GM18517 (cell line): ENCODE measurements at regions not wholly inside any gene's neighbourhood (a gene's known extent, or its start where the extent isn't known, plus 50 kb on each side); places are given as distances from the start of the nearest gene placed in this dataset.
"Not testable (repeated sequence)": the region's sequence is repeated elsewhere in the genome, so short reads cannot be mapped to it uniquely, and the experiment has no call there.

ENCODE experiments used
- ATAC-seq: cut with Tn5 transposase; IDR thresholded peaks from one replicate; pipeline ENCODE4 v1.9.1; 2021; ENCODE audit warnings: mild to moderate bottlenecking, moderate library complexity; ENCODE audit not compliant: unreplicated experiment

GRCh38 chr17:63019138-63019873 lies 53.3 kb downstream of the TANC2 start:
- no peak for ATAC-seq

- ATAC-seq, result no peak
These were observed 56.5 kb downstream of the TANC2 start for GRCh38 chr17:63022567-63022966.

DNA sequence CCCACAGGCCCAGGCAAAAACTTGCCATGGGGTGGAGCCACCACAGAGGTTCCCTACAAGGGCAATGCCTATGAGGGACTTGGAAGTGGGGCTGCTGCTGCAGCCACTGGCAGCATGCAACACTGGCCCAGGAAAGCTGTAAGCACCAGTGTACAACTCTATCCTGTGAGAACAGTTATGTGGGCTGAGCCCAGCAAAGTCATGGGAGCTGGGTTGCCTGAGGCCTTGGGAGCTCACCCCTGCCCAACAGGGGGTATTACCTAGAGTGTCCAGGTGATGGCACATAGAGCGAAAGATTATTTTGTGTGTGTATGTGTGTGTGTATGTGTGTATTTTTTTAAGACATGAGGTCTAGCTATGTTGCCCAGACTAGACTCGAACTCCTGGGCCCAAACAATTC lies 57.0 kb downstream of the TANC2 start:
- no peak for ATAC-seq

GRCh38 chr17:63024201-63024600 lies 58.2 kb downstream of the TANC2 start:
- no peak for ATAC-seq

DNA sequence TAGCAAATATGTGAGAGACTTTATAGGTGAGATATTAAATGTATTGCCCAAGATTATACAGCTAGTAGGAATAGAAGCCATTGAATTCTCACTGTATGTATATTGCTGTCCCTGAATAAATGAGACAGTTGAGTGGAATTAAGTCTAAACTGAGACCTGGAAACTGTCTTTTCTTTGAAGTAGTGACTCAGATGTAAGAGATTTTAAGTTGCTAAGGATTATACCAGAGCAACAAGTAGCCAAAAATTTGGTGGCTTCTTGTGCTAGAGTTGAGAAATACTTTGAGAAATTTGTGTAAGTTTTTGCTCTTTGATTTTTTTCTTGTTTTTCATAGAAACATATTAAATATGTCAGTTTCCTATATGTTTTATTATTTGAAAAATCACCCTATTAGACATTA lies 58.7 kb downstream of the TANC2 start:
- no peak for ATAC-seq

DNA sequence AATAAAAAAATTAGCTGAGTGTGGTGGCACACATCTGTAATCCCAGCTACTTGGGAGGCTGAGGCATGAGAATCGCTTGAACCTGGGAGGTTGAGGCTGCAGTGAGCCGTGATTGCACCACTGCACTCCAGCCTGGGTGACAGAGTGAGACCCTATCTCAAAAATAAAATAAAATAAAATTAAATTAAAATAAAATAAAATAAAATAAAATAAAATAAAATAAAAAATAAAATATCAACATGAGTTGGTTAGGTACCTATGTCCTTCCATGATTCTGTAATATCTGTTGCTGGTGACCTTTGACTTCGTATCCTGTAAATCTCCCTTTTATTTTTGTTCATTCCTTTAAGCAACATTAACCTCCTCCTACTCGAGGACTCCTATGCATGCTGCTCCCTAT lies 59.6 kb downstream of the TANC2 start:
- ATAC-seq, result not testable (repeated sequence)

DNA sequence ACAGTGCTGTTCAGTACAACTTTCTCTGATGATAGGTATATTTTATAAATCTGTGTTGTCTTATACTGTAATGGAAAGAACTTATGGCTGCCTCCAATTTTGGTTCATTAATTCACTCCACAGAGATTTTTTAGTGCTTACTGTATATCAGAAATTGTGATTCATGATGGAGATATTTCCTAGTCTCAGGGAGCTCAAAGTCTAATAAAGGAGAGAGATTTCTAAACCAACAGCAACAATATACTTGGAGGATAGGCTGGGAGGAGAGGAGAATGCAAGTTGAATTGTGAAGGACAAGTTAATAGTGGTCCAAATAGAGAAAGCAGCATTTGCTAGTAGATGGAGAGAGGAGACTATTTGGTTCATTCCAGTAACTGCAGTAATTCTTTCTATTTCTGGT lies 63.5 kb downstream of the TANC2 start:
- ATAC-seq, result no peak

DNA sequence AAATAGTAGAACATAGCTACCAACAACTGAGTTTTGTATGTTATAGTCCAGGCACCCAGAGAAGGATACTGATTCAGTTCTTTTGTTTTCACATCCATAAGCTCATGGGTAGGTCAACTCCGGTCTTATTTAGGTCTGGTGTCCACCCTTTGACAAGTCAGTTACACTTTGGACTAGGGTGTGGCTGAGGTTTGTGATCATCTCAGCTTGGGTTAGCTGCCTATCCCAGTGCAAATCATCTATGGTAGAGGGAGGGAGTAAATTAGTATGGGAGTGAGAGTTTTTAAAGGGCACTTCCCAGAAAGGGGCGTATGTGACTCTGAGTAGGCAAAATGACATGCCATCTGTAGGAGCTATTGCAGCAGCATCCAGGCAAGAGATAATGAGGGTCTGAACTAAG lies 66.1 kb downstream of the TANC2 start:
- no peak for ATAC-seq

- no peak for ATAC-seq
These were observed 67.1 kb downstream of the TANC2 start for GRCh38 chr17:63033142-63033541.

DNA sequence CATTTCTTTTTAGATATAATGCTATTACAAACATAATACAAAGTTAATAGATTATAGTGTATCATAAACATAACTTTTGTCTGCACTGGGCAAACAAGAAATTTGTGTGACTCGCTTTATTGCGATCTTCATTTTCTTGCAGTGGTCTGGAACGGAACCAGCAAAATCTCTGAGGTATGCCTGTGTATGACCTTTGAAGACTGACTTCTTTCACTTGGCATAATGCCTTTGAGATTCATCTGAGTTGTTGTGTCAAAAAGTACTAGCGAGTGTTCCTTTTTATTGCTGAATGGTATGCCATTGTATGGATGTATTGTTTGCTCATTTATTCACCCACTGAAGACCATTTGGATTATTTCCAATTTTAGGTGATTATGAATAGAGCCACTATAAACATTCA lies 69.2 kb downstream of the TANC2 start:
- ATAC-seq, result no peak

GRCh38 chr17:63035695-63036094 lies 69.7 kb downstream of the TANC2 start:
- ATAC-seq, result no peak

DNA sequence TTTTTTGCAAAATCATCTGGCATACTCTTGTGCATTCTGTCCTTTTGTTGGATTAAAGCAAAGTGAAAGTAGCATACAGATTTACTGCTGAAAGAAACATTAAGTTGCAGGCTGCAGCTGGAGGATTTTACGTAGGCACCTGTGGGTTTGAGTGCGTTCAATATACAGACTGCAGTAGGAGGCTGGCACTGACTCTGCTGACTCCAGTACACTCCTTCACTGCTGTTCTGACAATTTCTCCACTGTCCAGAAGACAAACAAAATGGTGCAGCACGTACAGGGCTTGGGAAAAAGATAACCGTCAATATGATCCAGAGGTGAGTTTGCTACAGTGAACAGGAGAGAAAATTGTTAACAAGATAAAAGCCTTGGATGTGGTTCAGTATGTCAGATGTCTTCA lies 73.3 kb downstream of the TANC2 start:
- no peak for ATAC-seq

DNA sequence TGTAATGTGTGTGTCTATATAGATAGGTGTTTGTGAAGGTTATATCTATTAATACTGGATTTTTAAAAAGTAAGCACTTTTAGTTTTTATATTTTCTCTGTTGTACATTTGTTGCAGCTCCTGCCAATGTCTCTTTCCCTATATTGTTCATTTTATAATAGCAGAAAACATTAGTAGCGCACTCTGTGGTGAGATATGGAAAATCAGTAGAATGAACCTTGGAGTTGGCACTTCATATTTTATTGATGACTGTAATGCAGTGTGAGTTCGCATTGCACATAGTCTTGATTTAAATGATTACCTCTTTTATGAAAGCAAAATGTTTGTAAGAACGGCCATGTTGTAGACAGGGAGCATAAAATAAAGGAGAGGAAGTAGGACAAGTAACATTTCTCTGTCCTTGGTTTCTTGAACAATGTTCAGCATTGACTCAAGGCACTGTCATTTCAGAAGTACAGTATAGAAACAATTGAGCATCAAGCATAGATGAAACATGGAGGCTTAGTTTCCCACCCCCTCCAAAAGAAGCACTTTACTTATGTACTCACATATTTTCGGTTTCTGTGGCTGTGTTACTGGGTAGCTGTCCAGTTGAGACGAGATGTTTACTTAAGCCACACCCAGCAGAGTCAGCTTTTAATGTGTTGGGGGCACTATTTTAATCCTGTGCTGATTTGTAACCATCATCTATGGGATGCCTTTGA lies 74.0 kb downstream of the TANC2 start:
- ATAC-seq, result no peak

- no peak for ATAC-seq
These were observed 74.8 kb downstream of the TANC2 start for GRCh38 chr17:63040816-63041215.

- ATAC-seq, result no peak
These were observed 75.2 kb downstream of the TANC2 start for GRCh38 chr17:63041251-63041650.

GRCh38 chr17:63041722-63042121 lies 75.7 kb downstream of the TANC2 start:
- ATAC-seq, result no peak

GRCh38 chr17:63042256-63042812 lies 76.3 kb downstream of the TANC2 start:
- ATAC-seq, result no peak

DNA sequence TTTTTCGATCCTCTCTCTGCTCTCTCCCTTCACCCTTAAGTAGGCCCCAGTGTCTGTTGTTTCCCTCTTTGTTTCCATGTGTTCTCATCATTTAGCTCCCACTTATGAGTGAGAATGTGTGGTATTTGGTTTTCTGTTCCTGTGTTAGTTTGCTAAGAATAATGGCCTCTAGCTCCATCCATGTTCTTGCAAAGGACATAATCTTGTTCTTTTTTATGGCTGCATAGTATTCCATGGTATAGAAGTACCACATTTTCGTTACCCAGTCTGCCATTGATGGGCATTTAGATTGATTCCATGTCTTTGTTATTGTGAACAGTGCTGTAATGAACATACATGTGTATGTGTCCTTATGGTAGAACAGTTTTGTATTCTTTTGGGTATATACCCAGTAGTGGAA lies 91.5 kb downstream of the TANC2 start:
- not testable (repeated sequence) for ATAC-seq

GRCh38 chr17:63066158-63066813 lies 100.3 kb downstream of the TANC2 start:
- ATAC-seq, result no peak

GRCh38 chr17:63069245-63069644 lies 103.2 kb downstream of the TANC2 start:
- ATAC-seq, result no peak

DNA sequence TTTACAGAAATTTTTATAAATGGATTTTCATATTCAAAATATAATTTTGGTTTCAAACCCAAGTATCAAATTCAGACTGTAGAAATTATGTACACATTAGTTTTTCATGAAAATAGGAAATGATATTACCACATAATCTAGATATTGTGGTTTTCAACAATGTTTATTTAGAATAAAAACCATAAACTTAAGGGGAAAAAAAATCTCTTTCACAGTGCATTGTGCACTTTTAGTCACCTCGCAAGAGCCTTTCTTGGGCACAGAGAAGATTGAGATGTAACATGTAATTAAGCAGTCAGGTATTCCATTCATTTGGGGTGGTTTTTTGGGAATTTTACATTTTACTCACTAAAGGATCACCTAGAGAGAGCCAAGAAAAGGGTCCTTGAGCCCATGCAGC lies 104.0 kb downstream of the TANC2 start:
- no peak for ATAC-seq

DNA sequence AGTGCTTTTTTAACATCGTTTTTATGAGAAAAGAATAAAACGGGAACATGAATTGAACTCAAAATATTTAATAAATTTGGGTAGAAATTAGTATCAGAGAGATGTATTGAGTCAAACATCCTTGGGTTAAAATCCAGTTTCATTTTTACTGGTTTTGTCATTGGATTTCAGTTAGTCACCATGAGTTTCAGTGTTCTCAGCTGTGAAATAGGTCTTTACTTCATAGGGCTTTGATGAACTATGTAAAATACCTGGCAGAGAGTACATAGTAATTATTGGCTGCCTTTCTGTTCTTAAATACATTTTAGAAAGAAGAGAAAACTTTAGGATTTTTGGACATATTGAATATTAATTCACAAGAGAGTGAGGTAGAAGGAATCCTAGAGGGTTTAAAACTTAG lies 105.8 kb downstream of the TANC2 start:
- no peak for ATAC-seq
